Lower leg skin (tissue), 4 donors: ENCODE measurements at regions not wholly inside any gene's neighbourhood (a gene's known extent, or its start where the extent isn't known, plus 50 kb on each side); places are given as distances from the start of the nearest gene placed in this dataset.

Source experiments
- DNase-seq, 2 donors: peaks; one replicate each; pipeline ENCODE4 v3.0.0-alpha.2; 2019; ENCODE audit warnings: low spot score in 2 of 2
- H3K4me3 ChIP-seq: fragments of 200-600 bp; sonication (generic); 2 replicates; pipeline ENCODE4 v1.5.1; 2017; ENCODE audit warnings: mild to moderate bottlenecking, low read depth; ENCODE audit not compliant: poor library complexity, severe bottlenecking
- CTCF ChIP-seq, 3 donors: fragments of 450-650 bp; IDR thresholded peaks; one replicate each; pipeline ENCODE4 v1.5.1; 2016; ENCODE audit warnings: antibody characterized with exemption in 3 of 3, mild to moderate bottlenecking in 3 of 3, moderate library complexity in 2 of 3
- POLR2A ChIP-seq, 2 donors: fragments of 450-650 bp; IDR thresholded peaks; one replicate each; pipeline ENCODE4 v1.6.1; 2016 to 2017; ENCODE audit warnings: antibody characterized with exemption in 2 of 2, mild to moderate bottlenecking in 1 of 2, moderate library complexity in 1 of 2
- WGBS, 2 donors: methylation state at CpG; one replicate each; pipeline ENCODE4 v1.1.5; 2018; 5-methylcytosine and 5-hydroxymethylcytosine counted together
- intact Hi-C: fragments of 100-400 bp; cut with DNase I; formaldehyde crosslinking; loops from one replicate; pipeline ENCODE4 v1.15.0; 2023; ENCODE audit warnings: low total_unique reads

- TF ChIP-seq CTCF (IDR thresholded peaks at IDR 0.05) (no peak), POLR2A (IDR thresholded peaks at IDR 0.05) (no peak)
- intact Hi-C loops = no loop called here
- H3K4me3 ChIP-seq = no peak overlapping the region
- 75 to 77% methylated on average over 3 of the region's 3 CpGs for WGBS, 2 donors
- DNase-seq = no peak
Measured at GRCh38 chr4:114512595-114513295, 85.9 kb upstream of the UGT8 start.

DNA sequence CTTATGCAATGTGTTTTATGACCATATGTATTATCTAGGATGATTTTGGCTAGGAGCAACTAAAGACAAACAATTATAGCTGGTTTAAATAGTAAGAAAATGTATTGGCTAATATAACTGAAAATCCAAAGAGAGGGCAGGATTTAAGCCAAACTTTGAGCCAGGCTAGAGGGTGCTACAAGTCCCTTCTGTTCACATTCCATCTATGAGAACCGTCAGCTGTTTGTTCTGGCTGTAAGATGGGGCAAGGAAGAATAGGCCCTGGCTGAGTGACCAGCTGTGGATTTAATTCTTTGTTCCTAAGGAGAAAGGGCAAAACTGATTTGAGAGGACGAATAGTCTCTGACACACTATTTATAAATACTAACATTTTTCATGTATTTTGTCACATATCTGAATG lies 79.2 kb upstream of the UGT8 start:
- WGBS, 2 donors = 61 to 63% methylated on average over 2 of the region's 2 CpGs
- TF ChIP-seq POLR2A (IDR thresholded peaks at IDR 0.05) (no peak), CTCF (IDR thresholded peaks at IDR 0.05) (no peak)
- no peak overlapping the region for H3K4me3 ChIP-seq
- intact Hi-C loops = no loop called here
- no peak for DNase-seq

GRCh38 chr4:114527170-114527569 lies 71.4 kb upstream of the UGT8 start:
- intact Hi-C loops = no loop called here
- H3K4me3 ChIP-seq = no peak overlapping the region
- no peak for TF ChIP-seq POLR2A (IDR thresholded peaks at IDR 0.05)
- no peak for DNase-seq
- 46 to 48% methylated on average over 1 of the region's 1 CpG for WGBS, 2 donors

- DNase-seq = no peak
- no peak overlapping the region for H3K4me3 ChIP-seq
- 15 to 22% methylated on average over 2 of the region's 2 CpGs for WGBS, 2 donors
- no peak for TF ChIP-seq CTCF (IDR thresholded peaks at IDR 0.05)
- intact Hi-C loops = no loop called here
Measured at GRCh38 chr4:114527637-114528036, 71.0 kb upstream of the UGT8 start.

DNA sequence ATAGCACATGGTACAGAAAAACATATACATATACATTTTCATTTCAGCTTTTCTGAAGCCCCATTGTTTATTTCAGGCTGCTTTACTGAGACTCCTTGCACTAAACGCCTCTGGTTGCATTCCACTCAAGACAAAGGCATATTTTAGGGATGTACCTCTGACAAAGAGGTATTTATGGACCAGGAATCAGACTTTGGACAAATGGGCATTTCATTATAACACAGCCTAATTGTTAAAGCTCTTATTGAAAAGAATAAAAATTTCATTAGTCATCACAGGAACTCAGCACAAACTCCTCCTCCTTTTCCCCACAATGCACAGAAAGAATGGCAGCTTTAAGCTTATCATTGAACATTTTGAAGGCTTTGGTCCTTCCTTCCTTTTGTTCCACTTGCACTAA lies 62.9 kb upstream of the UGT8 start:
- intact Hi-C loops = no loop called here
- TF ChIP-seq POLR2A (IDR thresholded peaks at IDR 0.05) = no peak
- TF ChIP-seq CTCF (IDR thresholded peaks at IDR 0.05) = no peak
- DNase-seq = no peak
- H3K4me3 ChIP-seq = no peak overlapping the region
- 37 to 39% methylated on average over 1 of the region's 1 CpG for WGBS, 2 donors

DNA sequence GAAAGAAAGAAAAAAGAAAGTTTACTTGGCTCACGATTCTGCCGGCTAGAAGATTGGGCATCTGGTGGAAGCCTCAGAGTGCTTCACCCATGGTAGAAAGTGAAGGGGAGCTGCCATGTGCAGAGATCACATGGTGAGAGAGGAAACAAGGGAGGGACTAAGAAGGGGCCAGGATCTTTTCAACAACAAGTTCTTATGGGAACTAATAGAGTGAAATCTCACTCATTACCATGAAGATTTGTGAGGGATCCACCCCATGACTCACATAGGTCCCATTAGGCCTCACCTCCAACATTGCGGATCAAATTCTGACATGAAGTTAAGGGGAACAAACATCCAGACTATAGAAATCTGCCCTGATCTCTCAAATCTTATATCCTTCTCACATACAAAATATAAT lies 61.3 kb upstream of the UGT8 start:
- H3K4me3 ChIP-seq = no peak overlapping the region
- WGBS, 2 donors = 90 to 92% methylated on average over 3 of the region's 3 CpGs
- TF ChIP-seq CTCF (IDR thresholded peaks at IDR 0.05) = no peak
- no peak for TF ChIP-seq POLR2A (IDR thresholded peaks at IDR 0.05)
- DNase-seq = no peak
- intact Hi-C loops = no loop called here
